GM12878 (cell line): ENCODE measurements at regions not wholly inside any gene's neighbourhood (a gene's known extent, or its start where the extent isn't known, plus 50 kb on each side); places are given as distances from the start of the nearest gene placed in this dataset.

Experiments
- ATAC-seq: fragments of 200-7000 bp; cut with Tn5 transposase; 3 replicates; pipeline ENCODE4 v1.9.1; 2020; ENCODE audit warnings: mild to moderate bottlenecking, moderate library complexity
- BruUV-seq: library from RNA; stranded (reverse); fragments of 400-500 nt; replicated peaks from 2 replicates; lab custom pipeline; 2021; lab: Mats Ljungman, UMichigan
- CTCF ChIA-PET: fragments of 300-600 bp; sonication (Branson Sonifier 250); formaldehyde crosslinking; extraction: SDS; loops from one replicate; lab custom pipeline; 2021; ENCODE audit warnings: inconsistent platforms; lab: Yijun Ruan, JAX
- POLR2A ChIA-PET: fragments of 350-600 bp; formaldehyde crosslinking; extraction: SDS; loops from one replicate; lab custom pipeline; 2021; ENCODE audit warnings: inconsistent platforms; lab: Charles Lee
- RAD21 ChIA-PET: fragments of 300-600 bp; sonication (Branson Sonifier 250); formaldehyde crosslinking; loops from one replicate; lab custom pipeline; 2023; ENCODE audit warnings: antibody characterized with exemption; ENCODE audit not compliant: unreplicated experiment; lab: Charles Lee
- SMC1A ChIA-PET: fragments of 300-600 bp; sonication (Branson Sonifier 250); formaldehyde crosslinking; loops from one replicate; lab custom pipeline; 2023; ENCODE audit not compliant: unreplicated experiment, uncharacterized antibody; lab: Charles Lee
- DNase-seq: peaks from one replicate; pipeline ENCODE4 v3.0.0-alpha.2; 2011; ENCODE audit warnings: low read depth, low spot score
- FAIRE-seq: peaks from 3 replicates; lab custom pipeline; 2011; peaks lifted over from hg19 to GRCh38; lab: Jason Lieb, UNC
- H2AFZ ChIP-seq: 2 replicates; pipeline ENCODE4 v1.6.0; 2011; ENCODE audit warnings: low read depth, low read length, control low read depth; ENCODE audit not compliant: control insufficient read depth
- H3K27ac ChIP-seq: 2 replicates; pipeline ENCODE4 v1.5.1; 2011; ENCODE audit warnings: control low read depth; ENCODE audit not compliant: control insufficient read depth, insufficient read depth
- H3K27me3 ChIP-seq, 2 experiments: replicated peaks in 1 of 2; 2 replicates each; pipeline versions ENCODE4 v1.6.0 to v1.6.1; 2011; ENCODE audit warnings: low read length in 1 of 2; ENCODE audit not compliant: control insufficient read depth in 2 of 2, insufficient read depth in 2 of 2
- H3K36me3 ChIP-seq, 2 experiments: 2 replicates each; pipeline ENCODE4 v1.5.1; 2011; ENCODE audit warnings: low read length in 1 of 2; ENCODE audit not compliant: control insufficient read depth in 2 of 2, insufficient read depth in 2 of 2
- H3K4me1 ChIP-seq: 2 replicates; pipeline ENCODE4 v1.6.1; 2011; ENCODE audit warnings: mild to moderate bottlenecking, low read length, moderate library complexity, mixed read lengths; ENCODE audit not compliant: control insufficient read depth, insufficient read depth
- H3K4me2 ChIP-seq: 2 replicates; pipeline ENCODE4 v1.6.0; 2011; ENCODE audit warnings: control low read depth; ENCODE audit not compliant: control insufficient read depth, insufficient read depth
- H3K4me3 ChIP-seq: fragments of 200-600 bp; sonication (generic); 2 replicates; pipeline ENCODE4 v1.5.1; 2016
- H3K79me2 ChIP-seq: 2 replicates; pipeline ENCODE4 v1.6.0; 2011; ENCODE audit warnings: low read length; ENCODE audit not compliant: control insufficient read depth, insufficient read depth
- H3K9ac ChIP-seq: 2 replicates; pipeline ENCODE4 v1.8.0; 2011; ENCODE audit warnings: low read length, control low read depth, mixed read lengths; ENCODE audit not compliant: control insufficient read depth, insufficient read depth
- H3K9me3 ChIP-seq: replicated peaks from 3 replicates; pipeline ENCODE4 v1.5.1; 2011; ENCODE audit warnings: mild to moderate bottlenecking, low read length; ENCODE audit not compliant: control insufficient read depth, insufficient read depth
- H4K20me1 ChIP-seq: 2 replicates; pipeline ENCODE4 v1.6.0; 2011; ENCODE audit not compliant: control insufficient read depth, insufficient read depth
- ASH2L ChIP-seq: fragments of 300-600, 200-600 bp; sonication (generic); IDR thresholded peaks from 2 replicates; pipeline ENCODE4 v1.6.1; 2017; ENCODE audit warnings: low read depth, mild to moderate bottlenecking, borderline replicate concordance
- BCL3 ChIP-seq: IDR thresholded peaks from 2 replicates; pipeline ENCODE4 v1.6.1; 2011; ENCODE audit warnings: borderline replicate concordance, low read depth, mild to moderate bottlenecking, moderate library complexity, low read length; ENCODE audit not compliant: insufficient read depth, poor library complexity, severe bottlenecking
- CEBPB ChIP-seq, 2 experiments: fragments of 150-350 bp in 1 of 2; IDR thresholded peaks; 2 replicates each; pipeline ENCODE4 v1.6.1; 2012 to 2014; ENCODE audit warnings: low read depth in 2 of 2, low read length in 2 of 2, borderline replicate concordance in 1 of 2, inconsistent platforms in 1 of 2
- CTCF ChIP-seq, 3 experiments: IDR thresholded peaks in 2 of 3; conservative IDR thresholded peaks in 1 of 3; 2 replicates each; pipeline ENCODE4 v1.5.1; 2011; ENCODE audit warnings: low read depth in 3 of 3, low read length in 3 of 3, mild to moderate bottlenecking in 3 of 3, control low read depth in 2 of 3, moderate library complexity in 2 of 3, inconsistent platforms in 1 of 3, mixed read lengths in 1 of 3; ENCODE audit not compliant: control insufficient read depth in 2 of 3, insufficient read depth in 1 of 3; ENCODE audit errors: extremely low read depth in 1 of 3
- IRF4 ChIP-seq: IDR thresholded peaks from 2 replicates; pipeline ENCODE4 v1.6.1; 2011; ENCODE audit warnings: low read depth, low read length
- KLF5 ChIP-seq: fragments of 450-650 bp; IDR thresholded peaks from 2 replicates; pipeline ENCODE4 v1.6.1; 2014; ENCODE audit warnings: mild to moderate bottlenecking; ENCODE audit not compliant: partially characterized antibody
- MEF2A ChIP-seq: IDR thresholded peaks from 2 replicates; pipeline ENCODE4 v1.6.1; 2011; ENCODE audit warnings: low read depth, mild to moderate bottlenecking, low read length, moderate library complexity; ENCODE audit not compliant: insufficient read depth
- PML ChIP-seq: IDR thresholded peaks from 2 replicates; pipeline ENCODE4 v1.6.1; 2012; ENCODE audit warnings: low read length, inconsistent platforms
- SREBF1 ChIP-seq: IDR thresholded peaks from 2 replicates; pipeline ENCODE4 v1.6.1; 2012; ENCODE audit warnings: mild to moderate bottlenecking, low read length
- YBX1 ChIP-seq: fragments of 450-650 bp; IDR thresholded peaks from 2 replicates; pipeline ENCODE4 v1.6.1; 2016; ENCODE audit warnings: antibody characterized with exemption
- WGBS: methylation state at CpG from one replicate; pipeline ENCODE4 v1.1.6; 2016; ENCODE audit warnings: low lambda C conversion rate; ENCODE audit not compliant: insufficient replicate concordance, insufficient coverage; ENCODE audit errors: missing lambda C conversion rate; 5-methylcytosine and 5-hydroxymethylcytosine counted together
- in situ Hi-C: fragments of 300-500 bp; cut with MboI; formaldehyde crosslinking; loops from 9 replicates; pipeline ENCODE4 v1.14.3; 2018; ENCODE audit warnings: mixed read lengths
- intact Hi-C: fragments of 100-400 bp; cut with micrococcal nuclease; formaldehyde crosslinking; loops from one replicate; pipeline ENCODE4 v1.14.2; 2022; ENCODE audit not compliant: unreplicated experiment

GRCh38 chr11:134624166-134624920 lies 212.3 kb upstream of the B3GAT1 start:
- no peak for ATAC-seq
- intact Hi-C loops: no loop called here
- ChIA-PET POLR2A (no interaction called here), CTCF (no interaction called here), RAD21 (no interaction called here), SMC1A (no interaction called here)
- no peak for FAIRE-seq
- H3K79me2 ChIP-seq: no peaks in the 10 kb centered on the region
- H3K4me2 ChIP-seq: no peak overlapping the region
- no peaks in the 10 kb centered on the region for H4K20me1 ChIP-seq
- H2AFZ ChIP-seq: no peak overlapping the region
- peaks cover 0 to 3% of the 10 kb centered on the region in 2 experiments; a peak in 2 of 4 replicates for H3K27me3 ChIP-seq
- H3K36me3 ChIP-seq: no peaks in the 10 kb centered on the region
- H3K4me3 ChIP-seq: no peak overlapping the region
- no peaks in the 10 kb centered on the region for H3K4me1 ChIP-seq
- no peak for TF ChIP-seq PML
- TF ChIP-seq MEF2A: no peak
- no peak for TF ChIP-seq CTCF (IDR thresholded peaks at IDR 0.05 in 2 of 3, conservative IDR thresholded peaks at IDR 0.05 in 1 of 3; ENCODE audit: control insufficient read depth in 2 of 3, extremely low read depth in 1 of 3, insufficient read depth in 1 of 3, low read depth in 3 of 3, low read length in 3 of 3)
- no TSS peak for BruUV-seq
- in situ Hi-C loops: no loop called here
- WGBS: 44% methylated on average over 8 of the region's 8 CpGs
- no peaks in the 10 kb centered on the region for H3K9me3 ChIP-seq
- no peak overlapping the region for H3K9ac ChIP-seq
- H3K27ac ChIP-seq: no peak overlapping the region
- no peak for DNase-seq

GRCh38 chr11:134623711-134624110 lies 211.7 kb upstream of the B3GAT1 start:
- ATAC-seq (no peak), DNase-seq (no peak), FAIRE-seq (no peak)
- Histone ChIP-seq H3K27ac (no peak overlapping the region), H3K79me2 (no peaks in the 10 kb centered on the region), H3K4me1 (no peaks in the 10 kb centered on the region), H3K27me3 (peaks cover 0 to 3% of the 10 kb centered on the region in 2 experiments; a peak in 2 of 4 replicates), H3K36me3 (no peaks in the 10 kb centered on the region), H4K20me1 (no peaks in the 10 kb centered on the region), H3K4me2 (no peak overlapping the region), H3K4me3 (no peak overlapping the region), H3K9ac (no peak overlapping the region), H3K9me3 (no peaks in the 10 kb centered on the region), H2AFZ (no peak overlapping the region)
- POLR2A ChIA-PET: no interaction called here
- CTCF ChIA-PET: no interaction called here
- intact Hi-C loops: no loop called here
- RAD21 ChIA-PET: no interaction called here
- 19% methylated on average over 5 of the region's 5 CpGs for WGBS
- no TSS peak for BruUV-seq
- SMC1A ChIA-PET: no interaction called here
- in situ Hi-C loops: no loop called here
- TF ChIP-seq CEBPB (IDR thresholded peaks at IDR 0.05; ENCODE audit: borderline replicate concordance in 1 of 2, low read depth in 2 of 2, low read length in 2 of 2) (no peak), IRF4 (no peak), KLF5 (no peak), BCL3 (no peak), SREBF1 (no peak), YBX1 (no peak), PML (no peak), ASH2L (no peak)
